GM23338 (cell line): ENCODE measurements at regions not wholly inside any gene's neighbourhood (a gene's known extent, or its start where the extent isn't known, plus 50 kb on each side); places are given as distances from the start of the nearest gene placed in this dataset.

Source experiments
- CREB1 ChIP-seq: fragments of 250-450 bp; sonication (Bioruptor Pico); IDR thresholded peaks from 2 replicates; pipeline ENCODE4 v1.5.0; 2020; ENCODE audit warnings: low read depth, mild to moderate bottlenecking, moderate library complexity
- CTCF ChIP-seq, 2 experiments: fragments of 200-600 bp in 1 of 2; sonication (generic) in 1 of 2; conservative IDR thresholded peaks; 2 replicates each; pipeline versions ENCODE4 v1.5.1 to v1.6.1; 2016 to 2017; ENCODE audit warnings: antibody characterized with exemption in 2 of 2, low read depth in 2 of 2, mild to moderate bottlenecking in 2 of 2, moderate library complexity in 1 of 2
- EZH2 ChIP-seq: fragments of 200-600 bp; sonication (generic); IDR thresholded peaks from one replicate; pipeline ENCODE4 v1.8.0; 2017; ENCODE audit warnings: antibody characterized with exemption, mild to moderate bottlenecking, low read depth; ENCODE audit not compliant: unreplicated experiment
- EZH2phosphoT487 ChIP-seq: fragments of 200-600 bp; sonication (generic); IDR thresholded peaks from one replicate; pipeline ENCODE4 v1.8.1; 2018; ENCODE audit warnings: antibody characterized with exemption; ENCODE audit not compliant: unreplicated experiment
- JUNB ChIP-seq: IDR thresholded peaks from one replicate; pipeline ENCODE4 v1.6.1; 2016; ENCODE audit warnings: antibody characterized with exemption; ENCODE audit not compliant: unreplicated experiment
- POLR2AphosphoS5 ChIP-seq: IDR thresholded peaks from 2 replicates; pipeline ENCODE4 v1.6.1; 2016; ENCODE audit warnings: antibody characterized with exemption, low read depth
- REST ChIP-seq: IDR thresholded peaks from one replicate; pipeline ENCODE4 v1.6.1; 2018; ENCODE audit warnings: antibody characterized with exemption; ENCODE audit not compliant: unreplicated experiment
- STAT1 ChIP-seq: IDR thresholded peaks from one replicate; pipeline ENCODE4 v1.6.1; 2016; ENCODE audit warnings: antibody characterized with exemption; ENCODE audit not compliant: unreplicated experiment
- ZNF331 ChIP-seq: fragments of 250-450 bp; sonication (Bioruptor Pico); IDR thresholded peaks from 2 replicates; pipeline ENCODE4 v1.5.0; 2020; ENCODE audit warnings: low read depth, mild to moderate bottlenecking, moderate library complexity
- ZNF462 ChIP-seq: fragments of 250-450 bp; sonication (Bioruptor Pico); IDR thresholded peaks from 2 replicates; pipeline ENCODE4 v1.5.0; 2020; ENCODE audit warnings: mild to moderate bottlenecking, moderate library complexity

- no peak for TF ChIP-seq ZNF462
- TF ChIP-seq POLR2AphosphoS5: no peak
- TF ChIP-seq CTCF (conservative IDR thresholded peaks at IDR 0.05; ENCODE audit: low read depth in 2 of 2): no peak
- TF ChIP-seq EZH2phosphoT487: no peak
- TF ChIP-seq JUNB: no peak
- no peak for TF ChIP-seq STAT1
- no peak for TF ChIP-seq ZNF331
- TF ChIP-seq REST: no peak
- TF ChIP-seq EZH2: no peak
- TF ChIP-seq CREB1 (CRISPR knock-in tag): no peak
These were observed 860.2 kb upstream of the AMELY start (continued) for GRCh38 chrY:7771771-7772170.
